ENCODE measurements at regions not wholly inside any gene's neighbourhood (a gene's known extent, or its start where the extent isn't known, plus 50 kb on each side); places are given as distances from the start of the nearest gene placed in this dataset.

DNA sequence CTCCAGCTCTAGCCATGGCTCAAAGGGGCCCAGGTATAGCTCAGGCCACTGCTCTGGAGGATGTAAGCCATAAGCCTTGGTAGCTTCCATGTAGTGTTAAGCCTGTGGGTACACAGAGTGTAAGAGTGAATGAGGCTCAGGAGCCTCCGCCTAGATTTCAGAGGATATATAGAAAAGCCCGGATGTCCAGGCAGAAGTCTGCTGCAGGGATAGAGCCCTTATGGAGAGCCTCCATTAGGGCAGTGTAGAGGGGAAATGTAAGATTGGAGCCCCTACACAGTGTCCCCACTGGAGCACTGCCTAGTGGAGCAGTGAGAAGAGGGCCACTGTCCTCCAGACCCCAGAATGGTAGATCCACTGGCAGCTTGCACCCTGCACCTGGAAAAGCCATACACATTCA is 240.8 kb upstream of the KLF14 start:
- no peak for ATAC-seq
- no peaks in the 10 kb centered on the region for H3K27me3 ChIP-seq (ENCODE audit: insufficient read depth, low read length)
- RAD21 ChIA-PET (ENCODE audit: low non-redundant PET in 1 of 2, low total read pairs in 2 of 2, uncharacterized antibody in 2 of 2, unreplicated experiment in 2 of 2), result no interaction called here

GRCh38 chr7:130975731-130976130 is 241.7 kb upstream of the KLF14 start:
- ChIA-PET CTCF (interaction anchor here (1.5 kb wide), 1 partner anchor 9 kb away, joined by 3 read pairs; no protein-coding TSS in a partner anchor), RAD21 (ENCODE audit: low non-redundant PET in 1 of 2, low total read pairs in 2 of 2, uncharacterized antibody in 2 of 2, unreplicated experiment in 2 of 2) (no interaction called here), POLR2A (no interaction called here)
- Histone ChIP-seq H2AFZ (ENCODE audit: low read depth, low read length, poor library complexity, severe bottlenecking) (no peak overlapping the region), H4K20me1 (ENCODE audit: insufficient read depth) (no peaks in the 10 kb centered on the region), H3K9me3 (ENCODE audit: control insufficient read depth in 1 of 2, insufficient read depth in 1 of 2, low read depth in 1 of 2, low read length in 2 of 2) (peaks cover 0 to 8% of the 10 kb centered on the region in 2 experiments; a peak in 1 of 4 replicates), H3K27ac (ENCODE audit: low read depth, low read length) (no peak overlapping the region), H3K79me2 (ENCODE audit: insufficient read depth, low read length) (peaks cover 2% of the 10 kb centered on the region), H3K9me2 (ENCODE audit: insufficient read depth) (no peaks in the 10 kb centered on the region), H3K4me3 (replicated peaks in 1 of 2; ENCODE audit: low read depth in 1 of 2, low read length in 2 of 2) (no peak overlapping the region), H3K27me3 (ENCODE audit: insufficient read depth, low read length) (no peaks in the 10 kb centered on the region), H3K4me2 (ENCODE audit: low read length) (no peak overlapping the region), H3K9ac (ENCODE audit: low read length) (no peak overlapping the region), H3K4me1 (ENCODE audit: control insufficient read depth in 1 of 2, insufficient read depth in 2 of 2, low read length in 2 of 2) (peaks cover 26 to 38% of the 10 kb centered on the region in 2 experiments), H3K36me3 (ENCODE audit: control insufficient read depth in 1 of 2, insufficient read depth in 2 of 2, low read length in 2 of 2) (peaks cover 0 to 16% of the 10 kb centered on the region in 2 experiments; a peak in 1 of 4 replicates)
- intact Hi-C loops (cut with micrococcal nuclease), result no loop called here
- no TSS peak for BruUV-seq (replicated peaks)
- no peak for TF ChIP-seq EZH2 (IDR thresholded peaks at IDR 0.05)
- no peak for TF ChIP-seq ATF3 (IDR thresholded peaks at IDR 0.05)
- no peak for TF ChIP-seq POLR2A (IDR thresholded peaks at IDR 0.05; ENCODE audit: borderline replicate concordance, extremely low read depth, insufficient read depth, insufficient read length)
- TF ChIP-seq, protein P1, sequence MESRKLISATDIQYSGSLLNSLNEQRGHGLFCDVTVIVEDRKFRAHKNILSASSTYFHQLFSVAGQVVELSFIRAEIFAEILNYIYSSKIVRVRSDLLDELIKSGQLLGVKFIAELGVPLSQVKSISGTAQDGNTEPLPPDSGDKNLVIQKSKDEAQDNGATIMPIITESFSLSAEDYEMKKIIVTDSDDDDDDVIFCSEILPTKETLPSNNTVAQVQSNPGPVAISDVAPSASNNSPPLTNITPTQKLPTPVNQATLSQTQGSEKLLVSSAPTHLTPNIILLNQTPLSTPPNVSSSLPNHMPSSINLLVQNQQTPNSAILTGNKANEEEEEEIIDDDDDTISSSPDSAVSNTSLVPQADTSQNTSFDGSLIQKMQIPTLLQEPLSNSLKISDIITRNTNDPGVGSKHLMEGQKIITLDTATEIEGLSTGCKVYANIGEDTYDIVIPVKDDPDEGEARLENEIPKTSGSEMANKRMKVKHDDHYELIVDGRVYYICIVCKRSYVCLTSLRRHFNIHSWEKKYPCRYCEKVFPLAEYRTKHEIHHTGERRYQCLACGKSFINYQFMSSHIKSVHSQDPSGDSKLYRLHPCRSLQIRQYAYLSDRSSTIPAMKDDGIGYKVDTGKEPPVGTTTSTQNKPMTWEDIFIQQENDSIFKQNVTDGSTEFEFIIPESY (IDR thresholded peaks at IDR 0.05; ENCODE audit: extremely low read depth, insufficient replicate concordance, low read length), result no peak
- TF ChIP-seq TCF7L2 (IDR thresholded peaks at IDR 0.05; ENCODE audit: borderline replicate concordance, extremely low read depth, insufficient read depth, insufficient read length), result no peak
- TF ChIP-seq ELF1 (IDR thresholded peaks at IDR 0.05; ENCODE audit: borderline replicate concordance, low read depth), result no peak
- TF ChIP-seq EZH2phosphoT487 (IDR thresholded peaks at IDR 0.05; ENCODE audit: borderline replicate concordance), result no peak
- ATAC-seq (no peak), DNase-seq (ENCODE audit: low read depth, low spot score) (no peak)

More for the DNA sequence above, 240.8 kb upstream of the KLF14 start:
- Histone ChIP-seq H3K9me3 (ENCODE audit: control insufficient read depth in 1 of 2, insufficient read depth in 1 of 2, low read depth in 1 of 2, low read length in 2 of 2) (peaks cover 0 to 8% of the 10 kb centered on the region in 2 experiments; a peak in 1 of 4 replicates), H3K79me2 (ENCODE audit: insufficient read depth, low read length) (no peaks in the 10 kb centered on the region; the same call in 1 of the 2 replicates), H3K9me2 (ENCODE audit: insufficient read depth) (no peaks in the 10 kb centered on the region), H3K36me3 (ENCODE audit: control insufficient read depth in 1 of 2, insufficient read depth in 2 of 2, low read length in 2 of 2) (peaks cover 0 to 16% of the 10 kb centered on the region in 2 experiments; a peak in 1 of 4 replicates), H2AFZ (ENCODE audit: low read depth, low read length, poor library complexity, severe bottlenecking) (no peak overlapping the region), H3K9ac (ENCODE audit: low read length) (no peak overlapping the region), H3K4me2 (ENCODE audit: low read length) (no peak overlapping the region), H4K20me1 (ENCODE audit: insufficient read depth) (no peaks in the 10 kb centered on the region), H3K4me3 (replicated peaks in 1 of 2; ENCODE audit: low read depth in 1 of 2, low read length in 2 of 2) (no peak overlapping the region), H3K4me1 (ENCODE audit: control insufficient read depth in 1 of 2, insufficient read depth in 2 of 2, low read length in 2 of 2) (peaks cover 30 to 45% of the 10 kb centered on the region in 2 experiments), H3K27ac (ENCODE audit: low read depth, low read length) (no peak overlapping the region)
- no TSS peak for BruUV-seq (replicated peaks)
- no peak for TF ChIP-seq SIN3A (IDR thresholded peaks at IDR 0.05; ENCODE audit: low read depth)
- no peak for TF ChIP-seq ATF3 (IDR thresholded peaks at IDR 0.05)
- TF ChIP-seq CBX3 (IDR thresholded peaks at IDR 0.05; ENCODE audit: low read depth), result peak; percentile 24; the same call in 1 of the 2 replicates
- no peak for TF ChIP-seq JUND (IDR thresholded peaks at IDR 0.05)
- ChIA-PET CTCF (interaction anchor here (1.2 kb wide), 1 partner anchor 78 kb away, joined by 3 read pairs; no protein-coding TSS in a partner anchor), POLR2A (no interaction called here)
- DNase-seq (ENCODE audit: low read depth, low spot score), result no peak
- intact Hi-C loops (cut with micrococcal nuclease), result no loop called here
